Lower leg skin (tissue), 3 donors: ENCODE measurements at regions not wholly inside any gene's neighbourhood (a gene's known extent, or its start where the extent isn't known, plus 50 kb on each side); places are given as distances from the start of the nearest gene placed in this dataset.

Experiments
- POLR2A ChIP-seq, 2 donors: fragments of 450-650 bp; IDR thresholded peaks; one replicate each; pipeline ENCODE4 v1.6.1; 2016 to 2017; ENCODE audit warnings: antibody characterized with exemption in 2 of 2, mild to moderate bottlenecking in 1 of 2, moderate library complexity in 1 of 2
- TF ChIP-seq, protein P1 (sequence below), 3 donors: fragments of 450-650 bp; IDR thresholded peaks; one replicate each; pipeline ENCODE4 v1.5.1; 2016; ENCODE audit warnings: antibody characterized with exemption in 3 of 3, mild to moderate bottlenecking in 3 of 3, moderate library complexity in 2 of 3

GRCh38 chr3:3392946-3393345 lies 213.5 kb upstream of the CRBN start:
- TF ChIP-seq, protein P1, sequence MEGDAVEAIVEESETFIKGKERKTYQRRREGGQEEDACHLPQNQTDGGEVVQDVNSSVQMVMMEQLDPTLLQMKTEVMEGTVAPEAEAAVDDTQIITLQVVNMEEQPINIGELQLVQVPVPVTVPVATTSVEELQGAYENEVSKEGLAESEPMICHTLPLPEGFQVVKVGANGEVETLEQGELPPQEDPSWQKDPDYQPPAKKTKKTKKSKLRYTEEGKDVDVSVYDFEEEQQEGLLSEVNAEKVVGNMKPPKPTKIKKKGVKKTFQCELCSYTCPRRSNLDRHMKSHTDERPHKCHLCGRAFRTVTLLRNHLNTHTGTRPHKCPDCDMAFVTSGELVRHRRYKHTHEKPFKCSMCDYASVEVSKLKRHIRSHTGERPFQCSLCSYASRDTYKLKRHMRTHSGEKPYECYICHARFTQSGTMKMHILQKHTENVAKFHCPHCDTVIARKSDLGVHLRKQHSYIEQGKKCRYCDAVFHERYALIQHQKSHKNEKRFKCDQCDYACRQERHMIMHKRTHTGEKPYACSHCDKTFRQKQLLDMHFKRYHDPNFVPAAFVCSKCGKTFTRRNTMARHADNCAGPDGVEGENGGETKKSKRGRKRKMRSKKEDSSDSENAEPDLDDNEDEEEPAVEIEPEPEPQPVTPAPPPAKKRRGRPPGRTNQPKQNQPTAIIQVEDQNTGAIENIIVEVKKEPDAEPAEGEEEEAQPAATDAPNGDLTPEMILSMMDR (IDR thresholded peaks at IDR 0.05), result no peak
- TF ChIP-seq POLR2A (IDR thresholded peaks at IDR 0.05), result no peak
